ENCODE measurements at regions not wholly inside any gene's neighbourhood (a gene's known extent, or its start where the extent isn't known, plus 50 kb on each side); places are given as distances from the start of the nearest gene placed in this dataset.

GRCh38 chr5:53820119-53820801 is 259.8 kb downstream of the NDUFS4 start:
- TF ChIP-seq, protein P1, sequence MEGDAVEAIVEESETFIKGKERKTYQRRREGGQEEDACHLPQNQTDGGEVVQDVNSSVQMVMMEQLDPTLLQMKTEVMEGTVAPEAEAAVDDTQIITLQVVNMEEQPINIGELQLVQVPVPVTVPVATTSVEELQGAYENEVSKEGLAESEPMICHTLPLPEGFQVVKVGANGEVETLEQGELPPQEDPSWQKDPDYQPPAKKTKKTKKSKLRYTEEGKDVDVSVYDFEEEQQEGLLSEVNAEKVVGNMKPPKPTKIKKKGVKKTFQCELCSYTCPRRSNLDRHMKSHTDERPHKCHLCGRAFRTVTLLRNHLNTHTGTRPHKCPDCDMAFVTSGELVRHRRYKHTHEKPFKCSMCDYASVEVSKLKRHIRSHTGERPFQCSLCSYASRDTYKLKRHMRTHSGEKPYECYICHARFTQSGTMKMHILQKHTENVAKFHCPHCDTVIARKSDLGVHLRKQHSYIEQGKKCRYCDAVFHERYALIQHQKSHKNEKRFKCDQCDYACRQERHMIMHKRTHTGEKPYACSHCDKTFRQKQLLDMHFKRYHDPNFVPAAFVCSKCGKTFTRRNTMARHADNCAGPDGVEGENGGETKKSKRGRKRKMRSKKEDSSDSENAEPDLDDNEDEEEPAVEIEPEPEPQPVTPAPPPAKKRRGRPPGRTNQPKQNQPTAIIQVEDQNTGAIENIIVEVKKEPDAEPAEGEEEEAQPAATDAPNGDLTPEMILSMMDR (IDR thresholded peaks at IDR 0.05): no peak
- TF ChIP-seq, protein P2, sequence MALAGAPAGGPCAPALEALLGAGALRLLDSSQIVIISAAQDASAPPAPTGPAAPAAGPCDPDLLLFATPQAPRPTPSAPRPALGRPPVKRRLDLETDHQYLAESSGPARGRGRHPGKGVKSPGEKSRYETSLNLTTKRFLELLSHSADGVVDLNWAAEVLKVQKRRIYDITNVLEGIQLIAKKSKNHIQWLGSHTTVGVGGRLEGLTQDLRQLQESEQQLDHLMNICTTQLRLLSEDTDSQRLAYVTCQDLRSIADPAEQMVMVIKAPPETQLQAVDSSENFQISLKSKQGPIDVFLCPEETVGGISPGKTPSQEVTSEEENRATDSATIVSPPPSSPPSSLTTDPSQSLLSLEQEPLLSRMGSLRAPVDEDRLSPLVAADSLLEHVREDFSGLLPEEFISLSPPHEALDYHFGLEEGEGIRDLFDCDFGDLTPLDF (CRISPR knock-in tag; IDR thresholded peaks at IDR 0.05): no peak

Measured in WTC11 (cell line).